Stomach (tissue), 8 donors: ENCODE measurements at regions not wholly inside any gene's neighbourhood (a gene's known extent, or its start where the extent isn't known, plus 50 kb on each side); places are given as distances from the start of the nearest gene placed in this dataset.

Experiments used
- DNase-seq, 2 donors: peaks; one replicate each; pipeline versions ENCODE4 v3.0.0 to v3.0.0-alpha.2; 2013 to 2019
- H3K27ac ChIP-seq, 5 donors: fragments of 200-600 bp in 4 of 5; sonication (generic) in 4 of 5; one replicate each; pipeline ENCODE4 v1.5.1; 2013 to 2019; ENCODE audit warnings: mild to moderate bottlenecking in 1 of 5, moderate library complexity in 1 of 5
- H3K27me3 ChIP-seq, 3 donors: fragments of 200-600 bp; sonication (generic); one replicate each; pipeline ENCODE4 v1.5.1; 2017 to 2019; ENCODE audit warnings: mixed run types in 1 of 3
- H3K36me3 ChIP-seq, 4 donors: fragments of 200-600 bp; sonication (generic); 1 replicate in 3 of 4; 2 replicates in 1 of 4; pipeline ENCODE4 v1.5.1; 2016 to 2019
- H3K4me1 ChIP-seq, 4 donors: fragments of 200-600 bp; sonication (generic); one replicate each; pipeline ENCODE4 v1.5.1; 2016 to 2019
- H3K4me3 ChIP-seq, 4 donors: fragments of 200-600 bp; sonication (generic) in 3 of 4; one replicate each; pipeline ENCODE4 v1.5.1; 2016 to 2019; ENCODE audit warnings: mild to moderate bottlenecking in 1 of 4
- H3K9me3 ChIP-seq, 4 donors: fragments of 200-600 bp; sonication (generic); one replicate each; pipeline ENCODE4 v1.5.1; 2016 to 2019
- EP300 ChIP-seq: sonication (generic); formaldehyde crosslinking; IDR thresholded peaks from one replicate; pipeline ENCODE4 v1.6.1; 2017; ENCODE audit warnings: antibody characterized with exemption
- POLR2A ChIP-seq, 4 donors: fragments of 450-650 bp; IDR thresholded peaks; one replicate each; pipeline ENCODE4 v1.6.1; 2016; ENCODE audit warnings: antibody characterized with exemption in 4 of 4, control low read depth in 2 of 4, mild to moderate bottlenecking in 1 of 4, moderate library complexity in 1 of 4
- POLR2AphosphoS5 ChIP-seq, 3 donors: sonication (generic); formaldehyde crosslinking; IDR thresholded peaks; one replicate each; pipeline ENCODE4 v1.6.1; 2016; ENCODE audit warnings: antibody characterized with exemption in 3 of 3
- WGBS, 5 donors: extraction: QIAGEN DNeasy Blood & Tissue Kit in 3 of 5; methylation state at CpG; one replicate each; pipeline versions ENCODE4 v1.1.5 to v1.1.7; 2013 to 2018; 5-methylcytosine and 5-hydroxymethylcytosine counted together
- intact Hi-C: fragments of 100-400 bp; cut with DNase I; formaldehyde crosslinking; loops from one replicate; pipeline ENCODE4 v1.15.1; 2023; ENCODE audit warnings: low total_unique reads
- TF ChIP-seq, protein P1 (sequence below), 7 experiments: fragments of 450-650 bp in 4 of 7; fragments of 200-600 bp in 3 of 7; sonication (generic) in 3 of 7; IDR thresholded peaks; one replicate each; pipeline ENCODE4 v1.5.1; 2016 to 2019; ENCODE audit warnings: antibody characterized with exemption in 7 of 7, control low read depth in 2 of 7, mild to moderate bottlenecking in 1 of 7
- donor health status: healthy with polysubstance abuse.
- donor health status: Bipolar disorder and iron deficiency.
- donor health status: healthy.

DNA sequence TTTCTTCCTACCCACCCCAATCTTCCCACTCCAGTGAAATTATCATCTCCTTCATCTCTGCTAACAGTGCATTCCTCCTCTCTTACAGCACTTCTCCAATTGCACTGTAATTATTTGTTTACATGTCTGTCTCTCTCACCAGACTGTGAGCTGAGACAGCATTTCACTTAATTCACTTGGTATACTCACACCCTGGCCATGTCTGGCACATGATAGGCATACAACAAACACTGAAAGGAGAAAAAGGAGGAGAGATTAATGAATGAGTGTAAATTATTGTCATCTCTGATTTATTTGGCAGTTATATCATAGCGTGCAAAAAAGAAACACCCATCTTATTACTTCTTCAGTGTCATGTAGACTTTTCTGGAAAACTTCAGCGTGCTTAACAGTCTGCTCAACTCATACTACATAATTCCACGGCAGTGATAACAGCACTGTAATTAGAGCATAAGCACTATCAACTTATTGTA, 452.3 kb downstream of the ADAMTS20 start:
- H3K9me3 ChIP-seq = no peaks in the 10 kb centered on the region
- intact Hi-C loops = no loop called here
- no peaks in the 10 kb centered on the region for H3K4me1 ChIP-seq
- TF ChIP-seq EP300 = no peak
- TF ChIP-seq, protein P1, sequence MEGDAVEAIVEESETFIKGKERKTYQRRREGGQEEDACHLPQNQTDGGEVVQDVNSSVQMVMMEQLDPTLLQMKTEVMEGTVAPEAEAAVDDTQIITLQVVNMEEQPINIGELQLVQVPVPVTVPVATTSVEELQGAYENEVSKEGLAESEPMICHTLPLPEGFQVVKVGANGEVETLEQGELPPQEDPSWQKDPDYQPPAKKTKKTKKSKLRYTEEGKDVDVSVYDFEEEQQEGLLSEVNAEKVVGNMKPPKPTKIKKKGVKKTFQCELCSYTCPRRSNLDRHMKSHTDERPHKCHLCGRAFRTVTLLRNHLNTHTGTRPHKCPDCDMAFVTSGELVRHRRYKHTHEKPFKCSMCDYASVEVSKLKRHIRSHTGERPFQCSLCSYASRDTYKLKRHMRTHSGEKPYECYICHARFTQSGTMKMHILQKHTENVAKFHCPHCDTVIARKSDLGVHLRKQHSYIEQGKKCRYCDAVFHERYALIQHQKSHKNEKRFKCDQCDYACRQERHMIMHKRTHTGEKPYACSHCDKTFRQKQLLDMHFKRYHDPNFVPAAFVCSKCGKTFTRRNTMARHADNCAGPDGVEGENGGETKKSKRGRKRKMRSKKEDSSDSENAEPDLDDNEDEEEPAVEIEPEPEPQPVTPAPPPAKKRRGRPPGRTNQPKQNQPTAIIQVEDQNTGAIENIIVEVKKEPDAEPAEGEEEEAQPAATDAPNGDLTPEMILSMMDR (IDR thresholded peaks at IDR 0.05) = no peak
- TF ChIP-seq POLR2AphosphoS5 (IDR thresholded peaks at IDR 0.05) = no peak
- no peak for TF ChIP-seq POLR2A (IDR thresholded peaks at IDR 0.05)
- H3K36me3 ChIP-seq = no peaks in the 10 kb centered on the region
- no peaks in the 10 kb centered on the region for H3K27me3 ChIP-seq
- 51 to 57% (median 55%) methylated on average over 3 of the region's 3 CpGs for WGBS, 5 donors
- no peak overlapping the region for H3K27ac ChIP-seq
- H3K4me3 ChIP-seq = no peak overlapping the region
- no peak for DNase-seq

DNA sequence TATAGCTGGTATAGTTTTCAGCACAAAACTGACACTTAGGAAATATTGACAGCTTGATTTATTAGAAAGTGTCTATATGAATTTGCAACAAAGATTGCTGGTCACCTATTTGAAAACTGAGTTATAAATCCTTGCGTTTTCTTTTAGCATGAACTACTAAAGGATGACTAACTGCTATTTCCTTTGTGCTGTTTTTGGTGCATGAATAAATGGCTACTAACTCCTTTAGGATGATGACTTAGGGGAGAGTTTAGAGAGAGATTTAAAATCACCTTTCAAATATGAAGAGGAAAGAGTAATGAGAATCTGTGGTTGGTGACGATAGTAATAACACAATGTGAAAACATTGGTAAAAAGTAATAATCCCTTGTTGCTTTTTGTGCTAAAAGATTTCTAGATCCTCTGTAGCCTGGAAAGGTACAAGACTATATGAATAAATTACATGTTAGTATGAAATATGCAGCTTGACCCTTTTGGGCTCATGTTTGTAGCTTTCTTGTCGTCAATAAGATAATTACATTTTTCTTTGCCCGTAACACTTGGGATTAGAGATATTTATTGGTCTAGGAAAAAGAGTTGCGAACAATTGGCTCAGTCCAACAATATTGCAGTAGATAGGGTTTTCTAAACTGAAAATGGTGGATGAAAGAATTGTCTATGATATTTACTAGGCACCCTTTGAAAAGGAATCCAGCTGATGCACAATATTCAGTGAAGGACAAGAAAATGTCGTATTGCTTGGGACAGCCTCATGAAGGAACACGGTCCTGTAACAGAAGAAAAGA, 453.0 kb downstream of the ADAMTS20 start:
- Histone ChIP-seq H3K27ac (no peak overlapping the region), H3K9me3 (no peaks in the 10 kb centered on the region), H3K4me1 (no peaks in the 10 kb centered on the region), H3K4me3 (no peak overlapping the region), H3K36me3 (no peaks in the 10 kb centered on the region), H3K27me3 (no peaks in the 10 kb centered on the region)
- intact Hi-C loops = no loop called here
- no peak for DNase-seq
- WGBS, 5 donors = 89 to 94% (median 94%) methylated on average over 7 of the region's 7 CpGs
- TF ChIP-seq, protein P1 (IDR thresholded peaks at IDR 0.05) = no peak
- no peak for TF ChIP-seq POLR2A (IDR thresholded peaks at IDR 0.05)
- no peak for TF ChIP-seq EP300
- TF ChIP-seq POLR2AphosphoS5 (IDR thresholded peaks at IDR 0.05) = no peak

DNA sequence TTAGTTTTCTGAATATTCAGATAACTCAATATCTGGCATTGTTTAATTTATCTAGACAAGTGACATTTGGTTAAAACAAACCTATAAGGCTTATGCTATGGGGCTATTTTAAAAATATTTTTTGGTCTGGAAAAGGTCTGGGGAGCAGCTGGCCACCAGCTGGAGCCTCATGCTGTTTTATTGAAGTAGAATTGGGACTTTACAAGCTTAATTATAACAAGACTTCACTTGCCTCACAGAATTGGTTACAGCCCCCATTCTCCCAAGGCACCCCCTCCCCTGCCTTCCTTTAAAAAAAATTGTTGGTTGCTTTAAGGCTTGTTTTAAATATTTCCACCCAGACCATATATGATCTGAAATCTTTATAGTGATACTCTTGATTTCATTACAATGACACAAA, 453.9 kb downstream of the ADAMTS20 start:
- Histone ChIP-seq H3K36me3 (no peaks in the 10 kb centered on the region), H3K9me3 (no peaks in the 10 kb centered on the region), H3K27me3 (no peaks in the 10 kb centered on the region), H3K4me3 (no peak overlapping the region), H3K4me1 (no peaks in the 10 kb centered on the region), H3K27ac (no peak overlapping the region)
- intact Hi-C loops = no loop called here
- TF ChIP-seq POLR2A (IDR thresholded peaks at IDR 0.05) = no peak
- DNase-seq = peak in 1 of 2 donors; percentile 20

DNA sequence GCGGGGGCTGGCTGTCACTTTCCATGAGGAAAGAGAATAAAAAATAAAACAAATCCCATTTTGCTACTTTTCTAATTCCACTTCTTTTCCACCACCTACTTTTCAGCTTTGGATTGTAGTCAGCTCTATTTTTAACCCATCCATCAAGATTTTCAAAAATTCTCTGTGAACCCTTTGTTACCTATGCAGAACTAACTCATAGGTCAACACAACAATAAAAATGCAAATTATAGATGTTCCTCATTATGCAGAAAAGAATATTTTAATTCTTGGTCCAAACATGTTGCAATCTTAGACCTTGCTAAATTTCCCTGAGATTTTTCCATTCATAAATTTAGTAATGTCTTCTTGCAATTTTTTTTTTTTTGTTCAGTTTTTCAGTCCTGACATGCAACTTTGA, 454.5 kb downstream of the ADAMTS20 start:
- H3K27me3 ChIP-seq = no peaks in the 10 kb centered on the region
- no peak overlapping the region for H3K27ac ChIP-seq
- WGBS, 5 donors = 32 to 52% (median 45%) methylated on average over 1 of the region's 1 CpG
- intact Hi-C loops = no loop called here
- TF ChIP-seq POLR2A (IDR thresholded peaks at IDR 0.05) (no peak), POLR2AphosphoS5 (IDR thresholded peaks at IDR 0.05) (no peak), EP300 (no peak)
- TF ChIP-seq, protein P1 (IDR thresholded peaks at IDR 0.05) = no peak
- H3K36me3 ChIP-seq = no peaks in the 10 kb centered on the region
- DNase-seq = no peak
- H3K4me3 ChIP-seq = no peak overlapping the region
- no peaks in the 10 kb centered on the region for H3K4me1 ChIP-seq
- no peaks in the 10 kb centered on the region for H3K9me3 ChIP-seq

DNA sequence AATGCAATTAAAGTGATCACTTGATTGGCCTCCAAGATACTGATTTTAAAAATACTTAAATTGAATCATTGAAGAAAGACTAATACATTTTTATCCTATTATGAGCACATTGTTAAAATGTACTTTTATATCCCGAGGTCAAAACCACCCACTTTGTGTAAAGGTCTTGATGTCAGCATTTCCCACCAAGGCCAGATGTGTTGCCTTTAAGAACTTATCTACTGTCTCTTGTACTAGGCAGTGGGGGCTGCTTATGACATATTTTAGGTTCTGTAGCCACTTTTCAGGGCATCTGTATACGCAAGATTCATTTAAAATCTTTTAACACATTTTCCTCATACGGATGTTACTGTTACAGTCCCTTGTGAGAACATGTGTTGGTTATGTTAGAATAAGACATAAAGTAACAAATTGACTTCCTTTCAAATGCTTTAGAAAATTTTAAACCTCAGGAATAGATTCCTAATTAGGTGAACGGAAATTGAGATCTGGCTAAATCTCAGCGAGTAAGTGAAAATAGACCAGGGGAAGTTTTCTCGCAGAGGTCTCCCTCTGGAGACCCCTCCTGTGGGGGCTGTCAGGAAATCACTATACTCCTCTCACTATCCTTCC, 456.2 kb downstream of the ADAMTS20 start:
- no peaks in the 10 kb centered on the region for H3K36me3 ChIP-seq
- peak in 1 of 2 donors; percentile 13 for DNase-seq
- no peaks in the 10 kb centered on the region for H3K27me3 ChIP-seq
- WGBS, 5 donors = 73 to 84% (median 83%) methylated on average over 6 of the region's 6 CpGs
- TF ChIP-seq EP300 (no peak), POLR2A (IDR thresholded peaks at IDR 0.05) (no peak), POLR2AphosphoS5 (IDR thresholded peaks at IDR 0.05) (no peak)
- TF ChIP-seq, protein P1 (IDR thresholded peaks at IDR 0.05) = no peak
- no peak overlapping the region for H3K4me3 ChIP-seq
- no peaks in the 10 kb centered on the region for H3K9me3 ChIP-seq
- H3K4me1 ChIP-seq = no peaks in the 10 kb centered on the region
- H3K27ac ChIP-seq = no peak overlapping the region
- intact Hi-C loops = no loop called here
